ENCODE measurements at regions not wholly inside any gene's neighbourhood (a gene's known extent, or its start where the extent isn't known, plus 50 kb on each side); places are given as distances from the start of the nearest gene placed in this dataset.
A peak's percentile ranks its signal among the peaks of the same experiment; 100 is the strongest.
"Not testable (repeated sequence)": the region's sequence is repeated elsewhere in the genome, so short reads cannot be mapped to it uniquely, and the experiment has no call there.

DNA sequence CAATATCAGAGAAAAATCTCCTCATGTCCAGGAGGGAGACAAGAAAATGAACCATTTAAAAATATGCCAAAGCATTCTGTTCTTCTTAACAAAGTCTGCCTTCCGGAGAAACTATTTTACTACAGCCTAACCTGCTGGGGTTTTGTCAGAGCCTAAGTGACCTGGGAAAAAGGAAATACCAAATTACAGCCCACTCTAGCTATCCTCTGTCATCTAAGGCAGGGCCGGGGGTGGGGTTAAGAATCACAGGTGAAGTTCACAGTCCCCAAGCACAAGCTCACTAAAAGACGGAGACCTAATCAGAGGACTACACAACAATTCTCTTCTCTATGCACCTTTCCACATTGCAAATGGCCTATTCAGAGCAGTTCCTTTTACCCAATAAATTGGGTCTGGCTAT is 116.6 kb downstream of the TRIM42 start:
- H3K27ac ChIP-seq (ENCODE audit: low read depth in 1 of 2, low read length in 1 of 2), result no peak overlapping the region
- H3K4me3 ChIP-seq, result no peak overlapping the region
- TF ChIP-seq, protein P1, sequence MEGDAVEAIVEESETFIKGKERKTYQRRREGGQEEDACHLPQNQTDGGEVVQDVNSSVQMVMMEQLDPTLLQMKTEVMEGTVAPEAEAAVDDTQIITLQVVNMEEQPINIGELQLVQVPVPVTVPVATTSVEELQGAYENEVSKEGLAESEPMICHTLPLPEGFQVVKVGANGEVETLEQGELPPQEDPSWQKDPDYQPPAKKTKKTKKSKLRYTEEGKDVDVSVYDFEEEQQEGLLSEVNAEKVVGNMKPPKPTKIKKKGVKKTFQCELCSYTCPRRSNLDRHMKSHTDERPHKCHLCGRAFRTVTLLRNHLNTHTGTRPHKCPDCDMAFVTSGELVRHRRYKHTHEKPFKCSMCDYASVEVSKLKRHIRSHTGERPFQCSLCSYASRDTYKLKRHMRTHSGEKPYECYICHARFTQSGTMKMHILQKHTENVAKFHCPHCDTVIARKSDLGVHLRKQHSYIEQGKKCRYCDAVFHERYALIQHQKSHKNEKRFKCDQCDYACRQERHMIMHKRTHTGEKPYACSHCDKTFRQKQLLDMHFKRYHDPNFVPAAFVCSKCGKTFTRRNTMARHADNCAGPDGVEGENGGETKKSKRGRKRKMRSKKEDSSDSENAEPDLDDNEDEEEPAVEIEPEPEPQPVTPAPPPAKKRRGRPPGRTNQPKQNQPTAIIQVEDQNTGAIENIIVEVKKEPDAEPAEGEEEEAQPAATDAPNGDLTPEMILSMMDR (IDR thresholded peaks at IDR 0.05; ENCODE audit: control extremely low read depth, extremely low read depth), result no peak
- H3K36me3 ChIP-seq (ENCODE audit: control insufficient read depth in 4 of 4, insufficient read depth in 4 of 4, low read length in 4 of 4), result no peaks in the 10 kb centered on the region
- no peak overlapping the region for H3K9ac ChIP-seq (ENCODE audit: insufficient read depth in 1 of 2, low read length in 2 of 2)
- no peak for DNase-seq
- no peaks in the 10 kb centered on the region for H3K4me1 ChIP-seq (ENCODE audit: control insufficient read depth in 5 of 5, insufficient read depth in 5 of 5, low read length in 5 of 5)
- H3K27me3 ChIP-seq (ENCODE audit: control insufficient read depth in 3 of 3, insufficient read depth in 3 of 3, low read length in 2 of 3), result no peaks in the 10 kb centered on the region
- 64 to 69% methylated on average over 3 of the region's 3 CpGs for WGBS, 2 donors
- H3K9me3 ChIP-seq (ENCODE audit: control insufficient read depth in 4 of 4, insufficient read depth in 3 of 4, low read length in 3 of 4), result peaks cover 0 to 4% (median 0%) of the 10 kb centered on the region in 4 donors
- ATAC-seq (ENCODE audit: insufficient read depth, low FRiP score), result no peak

DNA sequence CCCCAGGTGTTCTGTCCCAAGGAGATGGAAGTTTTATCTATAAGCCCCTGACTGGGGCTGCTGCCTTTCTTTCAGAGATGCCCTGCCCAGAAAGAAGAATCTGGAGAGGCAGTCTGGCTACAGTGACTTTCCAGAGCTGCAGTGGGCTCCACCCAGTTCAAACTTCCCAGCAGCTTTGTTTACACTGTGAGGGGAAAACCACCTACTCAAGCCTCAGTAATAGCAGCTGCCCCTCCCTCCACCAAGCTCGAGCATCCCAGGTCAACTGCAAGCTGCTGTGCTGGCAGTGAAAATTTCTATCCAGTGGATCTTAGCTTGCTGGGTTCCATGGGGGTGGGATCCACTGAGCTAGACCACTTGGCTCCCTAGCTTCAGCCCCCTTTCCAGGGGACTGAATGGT is 125.0 kb downstream of the TRIM42 start:
- DNase-seq, result not testable (repeated sequence)
- 21 to 41% methylated on average over 1 of the region's 1 CpG for WGBS, 2 donors

DNA sequence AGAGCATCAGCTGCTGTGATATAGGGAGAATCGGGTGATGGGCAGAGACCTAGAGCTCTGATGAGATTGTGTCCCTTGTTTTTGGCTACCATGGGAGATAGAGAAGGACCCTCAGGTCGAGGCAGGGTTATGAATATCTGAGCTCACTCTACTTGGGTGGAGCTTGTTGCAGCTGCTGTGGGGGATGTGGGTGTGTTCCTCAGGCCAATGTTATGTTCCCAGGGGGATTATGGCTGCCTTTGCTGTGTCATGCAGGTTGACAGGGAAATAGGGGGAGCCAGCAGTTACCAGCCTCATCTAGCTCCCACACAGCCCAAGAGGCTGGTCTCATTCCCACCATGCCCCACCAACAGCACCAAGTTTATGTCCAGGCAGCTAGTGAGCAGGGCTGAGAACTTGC is 131.5 kb downstream of the TRIM42 start:
- Histone ChIP-seq H3K9me3 (ENCODE audit: control insufficient read depth in 4 of 4, insufficient read depth in 3 of 4, low read length in 3 of 4) (peaks cover 0 to 3% (median 0%) of the 10 kb centered on the region in 4 donors), H3K9ac (ENCODE audit: insufficient read depth in 1 of 2, low read length in 2 of 2) (no peak overlapping the region), H3K27me3 (ENCODE audit: control insufficient read depth in 3 of 3, insufficient read depth in 3 of 3, low read length in 2 of 3) (no peaks in the 10 kb centered on the region), H3K36me3 (ENCODE audit: control insufficient read depth in 4 of 4, insufficient read depth in 4 of 4, low read length in 4 of 4) (no peaks in the 10 kb centered on the region), H3K27ac (ENCODE audit: low read depth in 1 of 2, low read length in 1 of 2) (no peak overlapping the region), H3K4me1 (ENCODE audit: control insufficient read depth in 5 of 5, insufficient read depth in 5 of 5, low read length in 5 of 5) (no peaks in the 10 kb centered on the region), H3K4me3 (no peak overlapping the region)
- TF ChIP-seq, protein P1 (IDR thresholded peaks at IDR 0.05; ENCODE audit: control extremely low read depth, extremely low read depth), result no peak
- DNase-seq, result no peak
- ATAC-seq (ENCODE audit: insufficient read depth, low FRiP score), result no peak
- 72 to 73% methylated on average over 2 of the region's 2 CpGs for WGBS, 2 donors

More for the DNA sequence above, 125.0 kb downstream of the TRIM42 start:
- not testable (repeated sequence) for H3K27ac ChIP-seq (ENCODE audit: low read depth in 1 of 2, low read length in 1 of 2); H3K36me3 ChIP-seq (ENCODE audit: control insufficient read depth in 4 of 4, insufficient read depth in 4 of 4, low read length in 4 of 4); H3K27me3 ChIP-seq (ENCODE audit: control insufficient read depth in 3 of 3, insufficient read depth in 3 of 3, low read length in 2 of 3); H3K9me3 ChIP-seq (ENCODE audit: control insufficient read depth in 4 of 4, insufficient read depth in 3 of 4, low read length in 3 of 4); H3K4me3 ChIP-seq; H3K9ac ChIP-seq (ENCODE audit: insufficient read depth in 1 of 2, low read length in 2 of 2); H3K4me1 ChIP-seq (ENCODE audit: control insufficient read depth in 5 of 5, insufficient read depth in 5 of 5, low read length in 5 of 5); ATAC-seq (ENCODE audit: insufficient read depth, low FRiP score)

DNA sequence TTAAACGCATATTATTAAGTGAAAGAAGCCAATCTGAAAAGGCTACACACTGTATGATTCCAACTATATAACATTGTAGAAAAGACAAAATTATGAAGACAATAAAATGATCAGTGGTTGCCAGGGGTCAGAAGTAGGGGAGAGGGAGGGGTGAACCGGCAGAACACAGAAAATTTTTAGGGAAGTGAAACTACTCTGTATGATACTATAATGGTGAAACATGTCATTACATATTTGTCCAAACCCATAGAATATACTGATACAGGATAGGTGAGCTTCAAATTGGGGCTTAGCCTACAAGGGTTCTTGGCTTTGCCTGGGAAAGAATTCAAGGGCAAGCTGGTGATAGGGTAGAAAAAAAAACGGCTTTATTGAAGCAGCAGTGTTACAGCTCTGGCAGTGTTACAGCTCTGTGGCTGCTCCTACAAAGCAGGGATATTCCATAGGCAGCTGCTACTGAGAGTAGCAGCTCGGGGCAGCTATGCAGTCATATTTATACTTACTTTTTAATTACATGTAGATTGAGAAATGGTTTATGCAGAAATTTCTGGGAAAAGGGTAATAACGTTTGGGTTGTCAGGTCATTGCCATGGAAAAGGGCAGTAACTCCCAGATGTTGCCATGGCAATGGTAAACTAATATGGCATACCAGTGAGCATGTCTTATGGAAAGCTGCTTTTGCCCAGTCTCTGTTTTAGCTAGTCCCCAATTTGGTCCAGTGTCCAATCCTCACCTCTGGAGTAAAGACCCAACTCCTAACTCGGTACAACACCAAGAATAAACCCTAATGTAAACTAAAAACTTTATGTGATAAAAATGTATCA is 125.1 kb upstream of the SLC25A36 start:
- H3K27ac ChIP-seq (ENCODE audit: low read depth in 1 of 2, low read length in 1 of 2), result no peak overlapping the region
- no peak overlapping the region for H3K4me3 ChIP-seq
- DNase-seq (peak in 1 of 3 donors; percentile 3), ATAC-seq (ENCODE audit: insufficient read depth, low FRiP score) (no peak)
- no peaks in the 10 kb centered on the region for H3K27me3 ChIP-seq (ENCODE audit: control insufficient read depth in 3 of 3, insufficient read depth in 3 of 3, low read length in 2 of 3)
- no peaks in the 10 kb centered on the region for H3K4me1 ChIP-seq (ENCODE audit: control insufficient read depth in 5 of 5, insufficient read depth in 5 of 5, low read length in 5 of 5)
- TF ChIP-seq, protein P1 (IDR thresholded peaks at IDR 0.05; ENCODE audit: control extremely low read depth, extremely low read depth), result no peak
- H3K9me3 ChIP-seq (ENCODE audit: control insufficient read depth in 4 of 4, insufficient read depth in 3 of 4, low read length in 3 of 4), result no peaks in the 10 kb centered on the region
- WGBS, 2 donors, result 65 to 68% methylated on average over 6 of the region's 6 CpGs
- H3K36me3 ChIP-seq (ENCODE audit: control insufficient read depth in 4 of 4, insufficient read depth in 4 of 4, low read length in 4 of 4), result no peaks in the 10 kb centered on the region
- no peak overlapping the region for H3K9ac ChIP-seq (ENCODE audit: insufficient read depth in 1 of 2, low read length in 2 of 2)
